T47D (cell line): ENCODE measurements at regions not wholly inside any gene's neighbourhood (a gene's known extent, or its start where the extent isn't known, plus 50 kb on each side); places are given as distances from the start of the nearest gene placed in this dataset.
"Not testable (repeated sequence)": the region's sequence is repeated elsewhere in the genome, so short reads cannot be mapped to it uniquely, and the experiment has no call there.

Experiments
- DNase-seq, 2 experiments: peaks; one replicate each; pipeline versions ENCODE4 v3.0.0 to v3.0.0-alpha.2; 2011 to 2012; ENCODE audit warnings: low read depth in 1 of 2, low spot score in 1 of 2
- JUND ChIP-seq: IDR thresholded peaks from 2 replicates; pipeline ENCODE4 v1.6.1; 2012; ENCODE audit warnings: low read depth
- in situ Hi-C: cut with HindIII; loops from 2 replicates; pipeline ENCODE4 v1.10.0; 2016; ENCODE audit warnings: low sequenced_read_pairs, low pct_unique_long_range_greater_than_20kb

- TF ChIP-seq JUND = no peak
- in situ Hi-C loops = no loop called here
- DNase-seq = no peak
These were observed 468.7 kb upstream of the C16orf82 start for GRCh38 chr16:26598061-26598460.

GRCh38 chr16:26598998-26599784 lies 467.5 kb upstream of the C16orf82 start:
- no peak for TF ChIP-seq JUND
- no peak for DNase-seq
- in situ Hi-C loops = no loop called here

GRCh38 chr16:26599785-26600104 lies 467.0 kb upstream of the C16orf82 start:
- no peak for DNase-seq

GRCh38 chr16:26601335-26601734 lies 465.4 kb upstream of the C16orf82 start:
- no peak for TF ChIP-seq JUND
- DNase-seq = no peak
- in situ Hi-C loops = no loop called here

More at GRCh38 chr16:26599785-26600104, 467.0 kb upstream of the C16orf82 start:
- in situ Hi-C loops = no loop called here
- TF ChIP-seq JUND = no peak

GRCh38 chr16:26605626-26606271 lies 461.0 kb upstream of the C16orf82 start:
- no peak for TF ChIP-seq JUND
- in situ Hi-C loops = no loop called here
- DNase-seq = no peak

- TF ChIP-seq JUND = no peak
- no peak for DNase-seq
- in situ Hi-C loops = no loop called here
These were observed 460.2 kb upstream of the C16orf82 start for GRCh38 chr16:26606381-26607150.

- TF ChIP-seq JUND = no peak
- in situ Hi-C loops = no loop called here
- no peak for DNase-seq
These were observed 452.4 kb upstream of the C16orf82 start for GRCh38 chr16:26614237-26614841.

GRCh38 chr16:26623442-26623841 lies 443.3 kb upstream of the C16orf82 start:
- no peak for DNase-seq
- in situ Hi-C loops = no loop called here
- no peak for TF ChIP-seq JUND

- in situ Hi-C loops = no loop called here
- no peak for TF ChIP-seq JUND
- DNase-seq = no peak
These were observed 438.8 kb upstream of the C16orf82 start for GRCh38 chr16:26627958-26628357.

- in situ Hi-C loops, DNase-seq: not testable (repeated sequence)
These were observed 435.4 kb upstream of the C16orf82 start for GRCh38 chr16:26631365-26631764.

GRCh38 chr16:26642047-26642664 lies 424.6 kb upstream of the C16orf82 start:
- TF ChIP-seq JUND = no peak
- in situ Hi-C loops = no loop called here
- no peak for DNase-seq

GRCh38 chr16:26643519-26643918 lies 423.2 kb upstream of the C16orf82 start:
- no peak for DNase-seq
- in situ Hi-C loops = no loop called here
- no peak for TF ChIP-seq JUND
